Transverse colon (tissue), 4 donors: ENCODE measurements at regions not wholly inside any gene's neighbourhood (a gene's known extent, or its start where the extent isn't known, plus 50 kb on each side); places are given as distances from the start of the nearest gene placed in this dataset.

Source experiments
- EP300 ChIP-seq: sonication (generic); formaldehyde crosslinking; IDR thresholded peaks from one replicate; pipeline ENCODE4 v1.6.1; 2017; ENCODE audit warnings: antibody characterized with exemption, low read depth
- POLR2A ChIP-seq: fragments of 450-650 bp; IDR thresholded peaks from one replicate; pipeline ENCODE4 v1.6.1; 2016; ENCODE audit warnings: antibody characterized with exemption, mild to moderate bottlenecking, moderate library complexity
- POLR2AphosphoS5 ChIP-seq, 3 donors: sonication (generic); formaldehyde crosslinking; IDR thresholded peaks; one replicate each; pipeline ENCODE4 v1.6.1; 2016; ENCODE audit warnings: antibody characterized with exemption in 3 of 3
- TF ChIP-seq, protein P1 (sequence below), 5 experiments: fragments of 200-600 bp in 3 of 5; fragments of 450-650 bp in 2 of 5; sonication (generic) in 3 of 5; IDR thresholded peaks; 1 replicate in 2 of 5; 2 replicates in 3 of 5; pipeline ENCODE4 v1.5.1; 2016 to 2017; ENCODE audit warnings: antibody characterized with exemption in 5 of 5, inconsistent platforms in 3 of 5, mild to moderate bottlenecking in 2 of 5, moderate library complexity in 1 of 5

DNA sequence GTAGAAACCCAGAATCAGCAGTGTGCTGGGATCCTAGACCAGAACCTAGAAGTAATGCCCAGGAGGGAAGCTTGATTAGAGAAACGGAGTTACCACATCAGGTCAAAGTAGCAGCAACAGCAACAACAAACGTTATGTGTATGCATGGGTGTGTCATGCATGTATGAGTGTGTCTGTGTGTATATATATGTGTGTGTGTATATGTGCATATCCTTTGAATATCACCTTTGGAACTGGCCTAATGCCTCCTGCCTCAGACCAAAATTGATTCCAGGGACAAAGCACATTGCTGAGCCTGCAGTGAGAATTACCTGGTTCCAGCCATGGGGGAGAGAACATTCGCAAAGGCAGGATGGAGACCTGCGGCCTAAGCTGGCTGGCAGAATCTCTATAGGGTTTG is 55.9 kb downstream of the MAP10 start:
- TF ChIP-seq, protein P1, sequence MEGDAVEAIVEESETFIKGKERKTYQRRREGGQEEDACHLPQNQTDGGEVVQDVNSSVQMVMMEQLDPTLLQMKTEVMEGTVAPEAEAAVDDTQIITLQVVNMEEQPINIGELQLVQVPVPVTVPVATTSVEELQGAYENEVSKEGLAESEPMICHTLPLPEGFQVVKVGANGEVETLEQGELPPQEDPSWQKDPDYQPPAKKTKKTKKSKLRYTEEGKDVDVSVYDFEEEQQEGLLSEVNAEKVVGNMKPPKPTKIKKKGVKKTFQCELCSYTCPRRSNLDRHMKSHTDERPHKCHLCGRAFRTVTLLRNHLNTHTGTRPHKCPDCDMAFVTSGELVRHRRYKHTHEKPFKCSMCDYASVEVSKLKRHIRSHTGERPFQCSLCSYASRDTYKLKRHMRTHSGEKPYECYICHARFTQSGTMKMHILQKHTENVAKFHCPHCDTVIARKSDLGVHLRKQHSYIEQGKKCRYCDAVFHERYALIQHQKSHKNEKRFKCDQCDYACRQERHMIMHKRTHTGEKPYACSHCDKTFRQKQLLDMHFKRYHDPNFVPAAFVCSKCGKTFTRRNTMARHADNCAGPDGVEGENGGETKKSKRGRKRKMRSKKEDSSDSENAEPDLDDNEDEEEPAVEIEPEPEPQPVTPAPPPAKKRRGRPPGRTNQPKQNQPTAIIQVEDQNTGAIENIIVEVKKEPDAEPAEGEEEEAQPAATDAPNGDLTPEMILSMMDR (IDR thresholded peaks at IDR 0.05) = no peak
- TF ChIP-seq POLR2A (no peak), EP300 (no peak), POLR2AphosphoS5 (IDR thresholded peaks at IDR 0.05) (no peak)
